ENCODE measurements at regions not wholly inside any gene's neighbourhood (a gene's known extent, or its start where the extent isn't known, plus 50 kb on each side); places are given as distances from the start of the nearest gene placed in this dataset.

DNA sequence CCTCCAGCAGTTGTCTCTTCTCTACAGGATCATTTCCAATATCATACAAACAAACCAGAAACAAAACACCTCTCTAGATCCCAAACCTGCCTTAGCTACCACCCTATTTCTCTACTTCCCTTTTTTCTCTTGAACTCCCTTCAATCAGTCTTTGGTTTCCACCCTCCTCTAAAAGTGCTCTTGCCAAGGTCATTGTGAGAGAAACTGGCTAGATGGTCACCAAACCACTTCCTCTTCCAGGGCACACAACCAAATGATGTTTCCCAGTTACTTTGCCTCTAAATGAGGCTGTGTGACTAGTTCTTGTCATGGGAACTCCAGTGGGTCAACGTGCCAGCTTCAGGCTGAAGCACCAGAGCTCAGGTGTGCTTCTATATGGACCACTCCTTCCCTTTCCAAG lies 85.8 kb upstream of the ARMC2 start:
- no peak overlapping the region for H3K4me3 ChIP-seq
- H3K27ac ChIP-seq: no peak overlapping the region
- WGBS (ENCODE audit: insufficient coverage, low coverage, low lambda C conversion rate, missing lambda C conversion rate): 62% methylated on average over 1 of the region's 1 CpG
- DNase-seq (no peak), ATAC-seq (no peak)
- no peak for TF ChIP-seq POLR2A (IDR thresholded peaks at IDR 0.05)
- TF ChIP-seq, protein P1, sequence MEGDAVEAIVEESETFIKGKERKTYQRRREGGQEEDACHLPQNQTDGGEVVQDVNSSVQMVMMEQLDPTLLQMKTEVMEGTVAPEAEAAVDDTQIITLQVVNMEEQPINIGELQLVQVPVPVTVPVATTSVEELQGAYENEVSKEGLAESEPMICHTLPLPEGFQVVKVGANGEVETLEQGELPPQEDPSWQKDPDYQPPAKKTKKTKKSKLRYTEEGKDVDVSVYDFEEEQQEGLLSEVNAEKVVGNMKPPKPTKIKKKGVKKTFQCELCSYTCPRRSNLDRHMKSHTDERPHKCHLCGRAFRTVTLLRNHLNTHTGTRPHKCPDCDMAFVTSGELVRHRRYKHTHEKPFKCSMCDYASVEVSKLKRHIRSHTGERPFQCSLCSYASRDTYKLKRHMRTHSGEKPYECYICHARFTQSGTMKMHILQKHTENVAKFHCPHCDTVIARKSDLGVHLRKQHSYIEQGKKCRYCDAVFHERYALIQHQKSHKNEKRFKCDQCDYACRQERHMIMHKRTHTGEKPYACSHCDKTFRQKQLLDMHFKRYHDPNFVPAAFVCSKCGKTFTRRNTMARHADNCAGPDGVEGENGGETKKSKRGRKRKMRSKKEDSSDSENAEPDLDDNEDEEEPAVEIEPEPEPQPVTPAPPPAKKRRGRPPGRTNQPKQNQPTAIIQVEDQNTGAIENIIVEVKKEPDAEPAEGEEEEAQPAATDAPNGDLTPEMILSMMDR (IDR thresholded peaks at IDR 0.05): no peak
- intact Hi-C loops (cut with DNase I): loop anchor here in 1 of 2 donors (10.0 kb wide), 1 partner anchor 208 kb away; no protein-coding TSS in a partner anchor
- H3K9me3 ChIP-seq: no peaks in the 10 kb centered on the region
- H3K27me3 ChIP-seq: no peaks in the 10 kb centered on the region
- no peaks in the 10 kb centered on the region for H3K36me3 ChIP-seq
- H3K4me1 ChIP-seq: peaks cover 0 to 70% (median 26%) of the 10 kb centered on the region in 4 donors

DNA sequence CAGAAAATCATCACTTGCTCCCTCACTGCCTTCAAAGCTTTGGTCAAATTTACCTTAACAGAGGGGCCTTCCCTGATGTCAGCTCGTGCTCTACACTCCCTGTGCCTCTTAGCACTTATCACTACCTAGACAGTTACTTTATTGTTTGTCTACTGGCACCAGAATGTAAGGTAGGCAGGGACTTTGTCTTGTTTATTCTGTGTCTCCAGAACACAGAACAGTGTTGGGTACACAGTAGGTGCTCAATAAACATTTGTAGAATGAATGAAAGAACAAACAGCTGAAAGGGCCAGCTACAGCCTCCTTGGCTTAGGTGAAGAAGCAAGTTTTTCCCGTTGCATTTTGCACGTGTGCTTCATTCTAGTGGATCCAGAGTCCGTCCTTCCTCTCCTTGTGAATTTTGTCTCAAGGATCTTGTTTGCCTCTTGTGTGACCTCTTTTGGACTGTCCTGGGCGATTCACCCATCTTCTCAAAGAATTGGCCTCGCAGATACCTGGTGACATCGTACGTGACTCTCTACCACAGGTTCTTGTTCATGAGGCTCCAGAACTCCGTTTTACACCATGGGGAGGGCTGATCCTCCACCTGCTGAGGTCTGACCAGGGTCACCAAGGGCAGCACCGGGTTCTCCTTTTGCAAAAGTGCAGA lies 84.2 kb upstream of the ARMC2 start:
- Histone ChIP-seq H3K36me3 (no peaks in the 10 kb centered on the region), H3K4me3 (no peak overlapping the region), H3K4me1 (peaks cover 0 to 69% (median 23%) of the 10 kb centered on the region in 4 donors), H3K9me3 (no peaks in the 10 kb centered on the region), H3K27ac (peak overlapping the region; percentile 54 to 80 (median 74)), H3K27me3 (no peaks in the 10 kb centered on the region)
- TF ChIP-seq, protein P1 (IDR thresholded peaks at IDR 0.05): no peak
- TF ChIP-seq POLR2A (IDR thresholded peaks at IDR 0.05): no peak
- ATAC-seq (peak; percentile 81 to 87 (median 84)), DNase-seq (no peak)
- 48% methylated on average over 9 of the region's 10 CpGs for whole genome bisulfite sequencing (ENCODE audit: insufficient coverage, low coverage, low lambda C conversion rate, missing lambda C conversion rate)
- intact Hi-C loops (cut with DNase I): loop anchor here in 1 of 2 donors (10.0 kb wide), 1 partner anchor 209 kb away; no protein-coding TSS in a partner anchor

DNA sequence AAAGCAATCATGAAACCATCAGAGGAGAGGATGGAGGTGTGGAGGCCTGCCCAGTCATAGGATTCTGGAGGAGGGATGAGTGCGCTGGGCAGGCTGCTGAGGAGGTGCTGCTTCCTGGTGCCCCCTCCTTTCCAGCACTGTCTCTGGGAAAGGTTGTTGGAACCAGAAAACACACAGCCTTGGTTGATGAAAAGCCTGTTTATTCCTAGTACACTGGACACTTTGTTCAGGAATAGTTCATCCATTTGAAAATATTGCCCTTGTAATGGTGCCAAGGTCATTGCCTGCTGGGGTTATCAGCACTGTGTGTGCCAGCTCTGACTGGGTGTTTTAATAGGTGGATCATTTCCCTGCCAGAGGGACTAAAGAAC lies 83.7 kb upstream of the ARMC2 start:
- peak; percentile 71 to 80 (median 78) for ATAC-seq
- intact Hi-C loops (cut with DNase I): loop anchor here in 1 of 2 donors (10.0 kb wide), 1 partner anchor 210 kb away; no protein-coding TSS in a partner anchor
- no peaks in the 10 kb centered on the region for H3K9me3 ChIP-seq
- no peaks in the 10 kb centered on the region for H3K27me3 ChIP-seq
- no peaks in the 10 kb centered on the region for H3K36me3 ChIP-seq
- no CpG with 5 or more reads among the region's 1 CpG for WGBS (ENCODE audit: insufficient coverage, low coverage, low lambda C conversion rate, missing lambda C conversion rate)
- H3K4me3 ChIP-seq: no peak overlapping the region
- peak overlapping the region; percentile 54 to 80 (median 74) for H3K27ac ChIP-seq
- peak in 1 of 3 donors; percentile 79 for DNase-seq
- H3K4me1 ChIP-seq: peaks cover 0 to 68% (median 21%) of the 10 kb centered on the region in 4 donors
- TF ChIP-seq, protein P1 (IDR thresholded peaks at IDR 0.05): no peak
- no peak for TF ChIP-seq POLR2A (IDR thresholded peaks at IDR 0.05)

DNA sequence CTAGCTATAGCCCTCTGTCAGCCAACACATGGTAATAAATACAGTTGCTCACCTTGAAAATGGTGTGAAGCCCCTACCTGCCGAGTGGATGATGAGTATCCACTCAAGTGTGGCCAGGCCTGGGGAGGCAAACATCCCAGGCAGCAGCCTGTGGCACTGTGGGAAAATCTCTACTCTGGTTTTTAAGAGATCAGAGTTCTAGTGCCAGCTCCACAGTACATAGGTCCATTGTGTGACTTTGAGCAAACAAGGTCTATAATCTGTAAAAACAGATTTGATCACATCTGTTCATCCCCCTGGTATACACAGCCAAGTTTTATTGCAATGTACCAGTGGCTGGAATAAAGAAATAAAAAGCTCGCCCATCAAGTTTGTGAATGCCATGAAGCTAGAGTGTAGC lies 82.7 kb upstream of the ARMC2 start:
- no peak for TF ChIP-seq POLR2A (IDR thresholded peaks at IDR 0.05)
- TF ChIP-seq, protein P1 (IDR thresholded peaks at IDR 0.05): no peak
- DNase-seq (no peak), ATAC-seq (peak in 2 of 4 donors; percentile 1 to 5)
- no peaks in the 10 kb centered on the region for H3K36me3 ChIP-seq
- WGBS (ENCODE audit: insufficient coverage, low coverage, low lambda C conversion rate, missing lambda C conversion rate): 85% methylated on average over 2 of the region's 2 CpGs
- intact Hi-C loops (cut with DNase I): loop anchor here in 1 of 2 donors (10.0 kb wide), 1 partner anchor 211 kb away; no protein-coding TSS in a partner anchor
- H3K4me1 ChIP-seq: peaks cover 0 to 59% (median 17%) of the 10 kb centered on the region in 4 donors
- no peak overlapping the region for H3K27ac ChIP-seq
- no peak overlapping the region for H3K4me3 ChIP-seq
- no peaks in the 10 kb centered on the region for H3K27me3 ChIP-seq
- no peaks in the 10 kb centered on the region for H3K9me3 ChIP-seq

Data from right lobe of liver (tissue), 6 donors.